ENCODE measurements at regions not wholly inside any gene's neighbourhood (a gene's known extent, or its start where the extent isn't known, plus 50 kb on each side); places are given as distances from the start of the nearest gene placed in this dataset.

- TF ChIP-seq POLR2A (IDR thresholded peaks at IDR 0.05) = no peak
- no peak for TF ChIP-seq CTCF (IDR thresholded peaks at IDR 0.05)
Observed at GRCh38 chrX:7515681-7516413, 327.1 kb upstream of the VCX start.

Data from esophagus squamous epithelium (tissue), 4 donors.